Peyer's patch (tissue), 4 donors: ENCODE measurements at regions not wholly inside any gene's neighbourhood (a gene's known extent, or its start where the extent isn't known, plus 50 kb on each side); places are given as distances from the start of the nearest gene placed in this dataset.

ENCODE experiments used
- DNase-seq, 3 donors: peaks; one replicate each; pipeline ENCODE4 v3.0.0-alpha.2; 2017 to 2019
- H3K27ac ChIP-seq, 4 donors: fragments of 200-600 bp; sonication (generic); one replicate each; pipeline ENCODE4 v1.5.1; 2016 to 2019
- H3K27me3 ChIP-seq, 2 donors: fragments of 200-600 bp; sonication (generic); one replicate each; pipeline ENCODE4 v1.5.1; 2019
- H3K36me3 ChIP-seq, 3 donors: fragments of 200-600 bp; sonication (generic); one replicate each; pipeline ENCODE4 v1.5.1; 2016 to 2019
- H3K4me1 ChIP-seq, 4 donors: fragments of 200-600 bp; sonication (generic); one replicate each; pipeline ENCODE4 v1.5.1; 2016 to 2019
- H3K4me3 ChIP-seq, 4 donors: fragments of 200-600 bp; sonication (generic); 1 replicate in 3 of 4; 2 replicates in 1 of 4; pipeline ENCODE4 v1.5.1; 2016 to 2019; ENCODE audit warnings: mild to moderate bottlenecking in 1 of 4
- H3K9me3 ChIP-seq, 4 donors: fragments of 200-600 bp; sonication (generic); one replicate each; pipeline ENCODE4 v1.5.1; 2016 to 2019; ENCODE audit warnings: mild to moderate bottlenecking in 1 of 4
- CTCF ChIP-seq, 6 experiments: fragments of 450-650 bp in 4 of 6; fragments of 200-600 bp in 2 of 6; sonication (generic) in 1 of 6; IDR thresholded peaks; one replicate each; pipeline ENCODE4 v1.5.1; 2017 to 2019; ENCODE audit warnings: antibody characterized with exemption in 6 of 6, mild to moderate bottlenecking in 3 of 6, moderate library complexity in 1 of 6
- POLR2A ChIP-seq, 2 donors: fragments of 450-650 bp; IDR thresholded peaks; one replicate each; pipeline ENCODE4 v1.5.1; 2017; ENCODE audit warnings: antibody characterized with exemption in 2 of 2, mild to moderate bottlenecking in 2 of 2, moderate library complexity in 2 of 2

GRCh38 chr4:163638909-163639308 lies 144.4 kb downstream of the TMA16 start:
- TF ChIP-seq POLR2A (IDR thresholded peaks at IDR 0.05) (no peak), CTCF (IDR thresholded peaks at IDR 0.05) (no peak)
- no peaks in the 10 kb centered on the region for H3K4me1 ChIP-seq
- no peak for DNase-seq
- H3K9me3 ChIP-seq: no peaks in the 10 kb centered on the region
- H3K36me3 ChIP-seq: no peaks in the 10 kb centered on the region
- H3K4me3 ChIP-seq: no peak overlapping the region
- H3K27ac ChIP-seq: no peak overlapping the region
- no peaks in the 10 kb centered on the region for H3K27me3 ChIP-seq

- H3K4me1 ChIP-seq: no peaks in the 10 kb centered on the region
- H3K9me3 ChIP-seq: peaks cover 0 to 5% (median 2%) of the 10 kb centered on the region in 4 donors
- H3K4me3 ChIP-seq: no peak overlapping the region
- no peak for DNase-seq
- H3K27ac ChIP-seq: no peak overlapping the region
- no peaks in the 10 kb centered on the region for H3K27me3 ChIP-seq
- H3K36me3 ChIP-seq: no peaks in the 10 kb centered on the region
- TF ChIP-seq POLR2A (IDR thresholded peaks at IDR 0.05): no peak
- TF ChIP-seq CTCF (IDR thresholded peaks at IDR 0.05): no peak
Measured at GRCh38 chr4:163649557-163650091, 155.1 kb downstream of the TMA16 start.

DNA sequence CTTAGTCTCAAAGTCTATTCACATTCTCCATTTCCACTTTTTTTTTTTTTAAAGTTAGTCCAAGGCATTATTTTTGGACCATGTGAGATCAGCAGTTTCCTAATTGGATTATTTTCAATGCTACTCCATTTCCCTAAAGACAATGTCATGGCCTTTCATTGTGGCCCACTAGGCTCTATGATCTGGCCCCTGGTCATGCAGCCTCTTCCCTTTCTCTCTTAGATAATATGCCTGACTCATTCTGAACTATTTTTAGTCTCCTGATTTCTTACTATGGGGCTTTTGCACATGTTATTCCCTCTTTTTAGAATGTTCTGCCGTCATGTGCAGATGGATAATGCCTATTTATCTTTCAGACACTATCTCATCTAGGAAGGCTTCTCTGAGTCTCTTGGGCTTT lies 157.3 kb downstream of the TMA16 start:
- Histone ChIP-seq H3K4me3 (no peak overlapping the region), H3K9me3 (peaks cover 0 to 4% (median 0%) of the 10 kb centered on the region in 4 donors), H3K36me3 (no peaks in the 10 kb centered on the region), H3K27me3 (no peaks in the 10 kb centered on the region), H3K4me1 (no peaks in the 10 kb centered on the region), H3K27ac (no peak overlapping the region)
- no peak for DNase-seq
- TF ChIP-seq CTCF (IDR thresholded peaks at IDR 0.05): no peak
- TF ChIP-seq POLR2A (IDR thresholded peaks at IDR 0.05): no peak

GRCh38 chr4:163654621-163655020 lies 160.1 kb downstream of the TMA16 start:
- TF ChIP-seq CTCF (IDR thresholded peaks at IDR 0.05) (no peak), POLR2A (IDR thresholded peaks at IDR 0.05) (no peak)
- no peak for DNase-seq

GRCh38 chr4:163660636-163661035 lies 166.1 kb downstream of the TMA16 start:
- H3K36me3 ChIP-seq: no peaks in the 10 kb centered on the region
- no peaks in the 10 kb centered on the region for H3K27me3 ChIP-seq
- no peak for TF ChIP-seq POLR2A (IDR thresholded peaks at IDR 0.05)
- TF ChIP-seq CTCF (IDR thresholded peaks at IDR 0.05): no peak
- no peak overlapping the region for H3K27ac ChIP-seq
- no peak for DNase-seq
- no peak overlapping the region for H3K4me3 ChIP-seq
- no peaks in the 10 kb centered on the region for H3K9me3 ChIP-seq
- peaks cover 0 to 5% (median 0%) of the 10 kb centered on the region in 4 donors for H3K4me1 ChIP-seq

More at GRCh38 chr4:163654621-163655020, 160.1 kb downstream of the TMA16 start:
- Histone ChIP-seq H3K9me3 (no peaks in the 10 kb centered on the region), H3K27ac (no peak overlapping the region), H3K4me3 (no peak overlapping the region), H3K27me3 (no peaks in the 10 kb centered on the region), H3K4me1 (no peaks in the 10 kb centered on the region), H3K36me3 (no peaks in the 10 kb centered on the region)

GRCh38 chr4:163662768-163663167 lies 168.3 kb downstream of the TMA16 start:
- H3K27ac ChIP-seq: peak overlapping the region in 2 of 4 donors; percentile 65 to 78
- H3K4me3 ChIP-seq: no peak overlapping the region
- H3K9me3 ChIP-seq: no peaks in the 10 kb centered on the region
- no peaks in the 10 kb centered on the region for H3K27me3 ChIP-seq
- peaks cover 0 to 5% (median 0%) of the 10 kb centered on the region in 4 donors for H3K4me1 ChIP-seq
- peak in 2 of 3 donors; percentile 32 to 43 for DNase-seq
- H3K36me3 ChIP-seq: no peaks in the 10 kb centered on the region
- no peak for TF ChIP-seq POLR2A (IDR thresholded peaks at IDR 0.05)
- no peak for TF ChIP-seq CTCF (IDR thresholded peaks at IDR 0.05)
